NB4 (cell line): ENCODE measurements at regions not wholly inside any gene's neighbourhood (a gene's known extent, or its start where the extent isn't known, plus 50 kb on each side); places are given as distances from the start of the nearest gene placed in this dataset.

Source experiments
- CTCF ChIP-seq: IDR thresholded peaks from one replicate; pipeline ENCODE4 v1.5.1; 2012; ENCODE audit warnings: low read depth, low read length
- MYC ChIP-seq: IDR thresholded peaks from 2 replicates; pipeline ENCODE4 v1.6.1; 2011; ENCODE audit warnings: low read depth, low read length
- POLR2A ChIP-seq: IDR thresholded peaks from 2 replicates; pipeline ENCODE4 v1.6.1; 2011; ENCODE audit warnings: mild to moderate bottlenecking; ENCODE audit not compliant: insufficient read length; ENCODE audit errors: extremely low read depth
- TF ChIP-seq, protein P1 (sequence below): IDR thresholded peaks from 2 replicates; pipeline ENCODE4 v1.6.1; 2011; ENCODE audit warnings: low read depth, low read length

DNA sequence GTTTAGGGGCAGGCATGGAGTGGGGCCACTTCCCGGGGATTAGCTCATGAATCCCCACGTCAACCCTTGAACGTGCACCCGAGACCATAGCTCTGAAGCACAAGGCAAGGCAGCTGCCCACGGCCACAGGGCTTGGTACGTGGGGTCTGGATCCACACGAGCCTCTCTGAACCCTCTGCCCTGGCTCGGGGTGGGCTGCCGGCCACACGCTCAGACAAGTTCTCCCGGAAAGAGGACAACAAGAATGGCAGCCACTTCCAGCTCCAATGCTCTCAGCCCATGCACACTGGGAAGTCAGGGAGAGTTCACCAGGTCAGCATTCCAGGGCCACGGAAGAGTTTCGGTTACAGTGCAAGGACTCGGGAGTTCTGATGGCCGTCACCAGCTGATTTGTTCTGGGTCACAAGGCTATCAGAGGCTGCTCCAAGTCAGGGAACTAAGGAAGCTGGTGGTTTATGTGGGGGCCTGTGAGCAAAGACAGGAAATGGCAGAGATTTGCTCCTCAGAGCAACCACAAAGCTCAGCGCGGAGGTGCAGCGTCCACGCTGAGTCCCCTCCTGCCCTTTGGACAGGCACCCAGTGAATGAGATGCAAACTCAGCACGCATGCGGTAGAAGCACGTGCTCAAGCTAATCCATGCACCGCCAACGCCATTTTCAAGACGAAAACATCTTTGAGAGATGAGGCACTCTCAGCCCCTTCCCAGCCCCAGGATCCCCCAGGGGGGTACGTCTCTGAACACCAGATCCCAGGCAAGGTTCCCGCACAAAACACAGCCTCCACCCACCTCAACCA is 356.4 kb downstream of the FOXL1 start:
- no peak for TF ChIP-seq CTCF
- TF ChIP-seq, protein P1, sequence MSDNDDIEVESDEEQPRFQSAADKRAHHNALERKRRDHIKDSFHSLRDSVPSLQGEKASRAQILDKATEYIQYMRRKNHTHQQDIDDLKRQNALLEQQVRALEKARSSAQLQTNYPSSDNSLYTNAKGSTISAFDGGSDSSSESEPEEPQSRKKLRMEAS, result no peak
- no peak for TF ChIP-seq POLR2A
- TF ChIP-seq MYC, result no peak
